Left ventricle myocardium inferior (tissue), 1 donor: ENCODE measurements at regions not wholly inside any gene's neighbourhood (a gene's known extent, or its start where the extent isn't known, plus 50 kb on each side); places are given as distances from the start of the nearest gene placed in this dataset.

ENCODE experiments used
- DNase-seq: peaks from one replicate; pipeline ENCODE4 v3.0.0-alpha.2; 2020
- H3K27ac ChIP-seq: fragments of 200-600 bp; replicated peaks from 2 replicates; pipeline ENCODE4 v1.8.0; 2021
- H3K27me3 ChIP-seq: fragments of 200-600 bp; 2 replicates; pipeline ENCODE4 v1.8.0; 2021; ENCODE audit warnings: low read depth
- H3K36me3 ChIP-seq: fragments of 200-600 bp; 2 replicates; pipeline ENCODE4 v1.8.0; 2021
- H3K4me1 ChIP-seq: fragments of 200-600 bp; 2 replicates; pipeline ENCODE4 v1.8.0; 2021
- H3K4me3 ChIP-seq: fragments of 200-600 bp; 2 replicates; pipeline ENCODE4 v1.8.0; 2021; ENCODE audit warnings: mild to moderate bottlenecking, moderate library complexity
- H3K9me3 ChIP-seq: fragments of 200-600 bp; replicated peaks from 2 replicates; pipeline ENCODE4 v1.8.0; 2021
- CTCF ChIP-seq: fragments of 200-600 bp; IDR thresholded peaks from 2 replicates; pipeline ENCODE4 v1.8.0; 2021; ENCODE audit warnings: antibody characterized with exemption, mild to moderate bottlenecking, borderline replicate concordance
- intact Hi-C: fragments of 100-400 bp; cut with micrococcal nuclease; formaldehyde crosslinking; loops from one replicate; pipeline ENCODE4 v1.11.0; 2022
- donor health status: DM: no; HTN: yes; CAD: no; lungs with severe emphysema.

GRCh38 chr1:214977700-214978374 is 104.7 kb upstream of the KCNK2 start:
- Histone ChIP-seq H3K36me3 (no peaks in the 10 kb centered on the region), H3K27me3 (no peaks in the 10 kb centered on the region), H3K4me3 (no peak overlapping the region), H3K4me1 (no peaks in the 10 kb centered on the region), H3K27ac (no peak overlapping the region), H3K9me3 (no peaks in the 10 kb centered on the region)
- intact Hi-C loops = no loop called here
- no peak for TF ChIP-seq CTCF
- no peak for DNase-seq

- H3K9me3 ChIP-seq = peaks cover 9% of the 10 kb centered on the region
- no peaks in the 10 kb centered on the region for H3K27me3 ChIP-seq
- H3K27ac ChIP-seq = no peak overlapping the region
- no peak for DNase-seq
- intact Hi-C loops = no loop called here
- H3K36me3 ChIP-seq = no peaks in the 10 kb centered on the region
- no peaks in the 10 kb centered on the region for H3K4me1 ChIP-seq
- TF ChIP-seq CTCF = no peak
- no peak overlapping the region for H3K4me3 ChIP-seq
These were observed 103.3 kb upstream of the KCNK2 start for GRCh38 chr1:214979191-214979590.

DNA sequence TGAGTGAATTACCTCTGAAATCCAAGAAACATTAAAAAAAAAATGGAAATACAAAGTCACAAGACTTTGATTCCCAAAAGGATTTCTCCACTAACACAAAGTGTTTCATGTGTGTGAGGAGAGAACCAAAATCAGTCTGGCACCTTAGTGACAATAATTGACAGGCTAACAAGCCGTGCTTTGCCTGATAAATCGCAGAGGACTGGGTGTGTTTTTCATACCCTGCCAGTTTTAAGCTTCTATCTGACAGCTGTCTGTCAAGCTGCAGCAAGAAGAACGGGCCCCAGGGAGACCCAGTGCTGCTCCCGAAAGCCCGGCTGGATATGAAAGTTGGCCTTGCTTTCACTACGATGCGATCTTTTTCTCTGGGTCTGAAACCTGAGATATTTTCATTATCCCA is 101.6 kb upstream of the KCNK2 start:
- peaks cover 26% of the 10 kb centered on the region for H3K9me3 ChIP-seq
- no peak overlapping the region for H3K27ac ChIP-seq
- no peaks in the 10 kb centered on the region for H3K36me3 ChIP-seq
- intact Hi-C loops = no loop called here
- no peaks in the 10 kb centered on the region for H3K27me3 ChIP-seq
- no peak overlapping the region for H3K4me3 ChIP-seq
- TF ChIP-seq CTCF = no peak
- DNase-seq = no peak
- no peaks in the 10 kb centered on the region for H3K4me1 ChIP-seq

- no peak overlapping the region for H3K4me3 ChIP-seq
- no peak for TF ChIP-seq CTCF
- intact Hi-C loops = no loop called here
- DNase-seq = no peak
- no peak overlapping the region for H3K27ac ChIP-seq
- H3K9me3 ChIP-seq = peaks cover 29% of the 10 kb centered on the region
- H3K4me1 ChIP-seq = no peaks in the 10 kb centered on the region
- no peaks in the 10 kb centered on the region for H3K36me3 ChIP-seq
- H3K27me3 ChIP-seq = no peaks in the 10 kb centered on the region
These were observed 99.2 kb upstream of the KCNK2 start for GRCh38 chr1:214983126-214983869.

DNA sequence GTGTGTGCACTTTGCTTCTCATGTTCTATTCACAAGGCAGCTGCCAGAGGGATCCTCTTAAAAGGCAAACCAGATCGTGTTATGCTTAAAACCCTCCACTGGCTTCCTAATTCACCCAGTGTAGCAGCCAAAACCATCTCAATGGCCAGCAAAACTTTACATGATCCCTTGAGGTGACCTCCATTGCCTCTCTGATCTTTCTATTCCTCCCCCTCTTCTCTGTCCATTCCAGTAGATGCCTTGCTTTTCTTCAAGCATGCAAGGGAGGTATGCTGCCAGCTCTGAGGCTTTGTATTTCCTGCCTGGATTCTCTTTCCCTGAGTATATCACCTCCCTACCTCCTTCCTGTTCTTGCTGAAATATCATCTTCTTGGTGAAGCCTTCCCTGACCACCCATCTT is 93.2 kb upstream of the KCNK2 start:
- H3K27ac ChIP-seq = no peak overlapping the region
- no peaks in the 10 kb centered on the region for H3K27me3 ChIP-seq
- H3K4me1 ChIP-seq = no peaks in the 10 kb centered on the region
- no peak overlapping the region for H3K4me3 ChIP-seq
- no peak for DNase-seq
- no peaks in the 10 kb centered on the region for H3K36me3 ChIP-seq
- intact Hi-C loops = no loop called here
- peaks cover 19% of the 10 kb centered on the region for H3K9me3 ChIP-seq
- no peak for TF ChIP-seq CTCF
